Naive thymus-derived CD8-positive, alpha-beta T cell (primary cell): ENCODE measurements at regions not wholly inside any gene's neighbourhood (a gene's known extent, or its start where the extent isn't known, plus 50 kb on each side); places are given as distances from the start of the nearest gene placed in this dataset.
"Not testable (repeated sequence)": the region's sequence is repeated elsewhere in the genome, so short reads cannot be mapped to it uniquely, and the experiment has no call there.

Experiments used
- ATAC-seq, 2 donors: fragments of 150-1000 bp; cut with Tn5 transposase in 1 of 2; sonication (Bioruptor Pico), chemical (Tn5 transposase) in 1 of 2; 1 replicate in 1 of 2; 2 replicates in 1 of 2; pipeline ENCODE4 v1.10.0; 2021; ENCODE audit warnings: mild to moderate bottlenecking in 2 of 2, moderate library complexity in 2 of 2
- POLR2A ChIA-PET: fragments of 350-600 bp; sonication (Branson Sonifier 250); formaldehyde crosslinking; loops from one replicate; lab custom pipeline; 2021; ENCODE audit warnings: antibody characterized with exemption; lab: Charles Lee
- DNase-seq, 10 donors: peaks; one replicate each; pipeline versions ENCODE4 v3.0.0 to v3.0.0-alpha.2; 2020 to 2022
- H3K27ac Mint-ChIP-seq, 10 donors: one replicate each; pipeline ENCODE4 v1.8.0; 2020 to 2022; ENCODE audit warnings: mild to moderate bottlenecking in 10 of 10, mixed read lengths in 10 of 10, moderate library complexity in 4 of 10, inconsistent platforms in 1 of 10
- H3K27me3 Mint-ChIP-seq, 5 donors: one replicate each; pipeline ENCODE4 v1.8.0; 2021 to 2022; ENCODE audit warnings: mixed read lengths in 5 of 5
- H3K36me3 Mint-ChIP-seq, 3 donors: one replicate each; pipeline ENCODE4 v1.8.0; 2020 to 2022; ENCODE audit warnings: mixed read lengths in 3 of 3, mild to moderate bottlenecking in 2 of 3, inconsistent platforms in 1 of 3
- H3K4me1 Mint-ChIP-seq, 4 donors: one replicate each; pipeline ENCODE4 v1.8.0; 2021 to 2022; ENCODE audit warnings: mixed read lengths in 4 of 4
- H3K4me3 Mint-ChIP-seq, 10 donors: one replicate each; pipeline ENCODE4 v1.8.0; 2020 to 2022; ENCODE audit warnings: mild to moderate bottlenecking in 10 of 10, mixed read lengths in 10 of 10, moderate library complexity in 6 of 10, inconsistent platforms in 1 of 10
- H3K9me3 Mint-ChIP-seq, 9 donors: one replicate each; pipeline ENCODE4 v1.8.0; 2020 to 2022; ENCODE audit warnings: mixed read lengths in 9 of 9, mild to moderate bottlenecking in 3 of 9, inconsistent platforms in 1 of 9, moderate library complexity in 1 of 9

- POLR2A ChIA-PET, result no interaction called here
- Mint-ChIP-seq H3K27me3 (no peaks in the 10 kb centered on the region), H3K9me3 (peaks cover 0 to 11% (median 3%) of the 10 kb centered on the region in 9 donors), H3K4me1 (no peaks in the 10 kb centered on the region), H3K36me3 (no peaks in the 10 kb centered on the region), H3K4me3 (no peak overlapping the region), H3K27ac (no peak overlapping the region)
- ATAC-seq (no peak), DNase-seq (no peak)
Measured at GRCh38 chr6:62980093-62980492, 231.2 kb upstream of the FKBP1C start.

GRCh38 chr6:62980724-62981123, 230.5 kb upstream of the FKBP1C start:
- Mint-ChIP-seq H3K36me3 (no peaks in the 10 kb centered on the region), H3K4me1 (no peaks in the 10 kb centered on the region), H3K27ac (no peak overlapping the region), H3K27me3 (no peaks in the 10 kb centered on the region), H3K9me3 (peaks cover 0 to 11% (median 8%) of the 10 kb centered on the region in 9 donors), H3K4me3 (peak overlapping the region in 1 of 10 donors; percentile 35)
- ATAC-seq (no peak), DNase-seq (no peak)
- POLR2A ChIA-PET, result no interaction called here

GRCh38 chr6:62982951-62983350, 228.3 kb upstream of the FKBP1C start:
- no peaks in the 10 kb centered on the region for H3K36me3 Mint-ChIP-seq
- no peaks in the 10 kb centered on the region for H3K4me1 Mint-ChIP-seq
- POLR2A ChIA-PET, result no interaction called here
- DNase-seq, result no peak
- no peaks in the 10 kb centered on the region for H3K27me3 Mint-ChIP-seq
- H3K27ac Mint-ChIP-seq, result no peak overlapping the region
- ATAC-seq, result no peak
- H3K4me3 Mint-ChIP-seq, result no peak overlapping the region
- H3K9me3 Mint-ChIP-seq, result peaks cover 0 to 11% (median 0%) of the 10 kb centered on the region in 9 donors

DNA sequence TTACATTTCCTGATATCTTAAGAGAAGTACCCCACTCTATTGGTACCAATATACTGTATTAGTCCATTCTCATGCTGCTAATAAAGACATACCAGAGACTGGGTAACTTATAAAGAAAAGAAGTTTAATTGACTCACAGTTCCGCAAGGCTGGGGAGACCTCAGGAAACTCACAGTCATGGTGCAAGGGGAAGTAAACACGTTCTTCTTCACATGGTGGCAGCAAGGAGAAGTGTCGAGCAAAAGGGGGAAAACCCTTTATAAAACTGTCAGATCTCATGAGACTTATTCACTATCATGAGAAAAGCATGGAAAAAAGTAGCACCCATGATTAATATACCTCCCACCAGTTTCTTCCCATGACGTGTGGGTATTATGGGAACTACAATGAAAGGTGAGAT, 219.6 kb upstream of the FKBP1C start:
- POLR2A ChIA-PET, DNase-seq, H3K4me1 Mint-ChIP-seq, ATAC-seq, H3K36me3 Mint-ChIP-seq, H3K27me3 Mint-ChIP-seq, H3K9me3 Mint-ChIP-seq, H3K27ac Mint-ChIP-seq, H3K4me3 Mint-ChIP-seq: not testable (repeated sequence)

DNA sequence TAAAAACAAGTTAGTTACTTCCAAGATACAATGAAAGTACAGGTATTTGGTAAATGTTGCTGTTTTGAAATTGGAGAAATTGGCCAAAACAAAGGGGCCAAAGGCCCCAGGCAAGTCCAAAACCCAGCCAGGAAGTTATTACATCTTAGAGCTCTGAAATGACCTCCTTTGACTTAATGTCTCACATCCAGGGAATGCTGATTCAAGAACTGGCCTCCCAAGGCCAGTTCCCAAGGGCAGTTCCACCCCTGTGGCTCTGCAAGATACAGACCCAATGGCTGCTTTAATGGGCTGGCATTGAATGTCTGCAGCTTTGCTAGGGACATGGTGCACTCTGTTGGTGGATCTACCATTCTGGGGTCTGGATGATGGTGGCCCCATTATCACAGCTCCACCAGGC, 217.3 kb upstream of the FKBP1C start:
- POLR2A ChIA-PET, result no interaction called here
- no peak overlapping the region for H3K4me3 Mint-ChIP-seq
- H3K36me3 Mint-ChIP-seq, result peaks cover 0 to 4% (median 0%) of the 10 kb centered on the region in 3 donors
- H3K4me1 Mint-ChIP-seq, result no peaks in the 10 kb centered on the region
- no peak for ATAC-seq
- H3K27me3 Mint-ChIP-seq, result no peaks in the 10 kb centered on the region
- DNase-seq, result no peak
- no peak overlapping the region for H3K27ac Mint-ChIP-seq
- H3K9me3 Mint-ChIP-seq, result peaks cover 0 to 7% (median 3%) of the 10 kb centered on the region in 9 donors

DNA sequence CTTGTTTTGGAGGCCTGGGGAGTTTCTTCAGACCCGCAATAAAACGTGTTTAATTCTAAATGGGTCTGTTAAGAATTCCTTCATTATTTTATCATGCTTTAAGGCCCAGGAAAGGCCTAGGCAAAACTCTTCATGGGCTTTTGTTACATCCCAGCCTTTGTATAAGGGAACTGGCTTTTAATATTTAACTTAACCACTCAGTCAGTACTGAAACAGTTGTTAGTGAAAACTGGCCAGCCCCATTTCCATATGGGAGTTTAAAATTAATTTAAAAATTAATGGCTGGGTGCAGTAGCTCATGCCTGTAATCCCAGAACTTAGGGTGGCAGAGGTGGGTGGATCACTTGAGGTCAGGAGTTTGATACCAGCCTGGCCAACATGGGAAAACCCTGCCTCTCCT, 213.2 kb upstream of the FKBP1C start:
- DNase-seq, result no peak
- Mint-ChIP-seq H3K4me1 (no peaks in the 10 kb centered on the region), H3K4me3 (no peak overlapping the region), H3K9me3 (peaks cover 0 to 7% (median 0%) of the 10 kb centered on the region in 9 donors), H3K27ac (no peak overlapping the region), H3K36me3 (no peaks in the 10 kb centered on the region), H3K27me3 (no peaks in the 10 kb centered on the region)
- no peak for ATAC-seq
- POLR2A ChIA-PET, result no interaction called here

- H3K4me1 Mint-ChIP-seq, H3K36me3 Mint-ChIP-seq, H3K27ac Mint-ChIP-seq, POLR2A ChIA-PET, H3K4me3 Mint-ChIP-seq, H3K9me3 Mint-ChIP-seq, H3K27me3 Mint-ChIP-seq, DNase-seq, ATAC-seq: not testable (repeated sequence)
Measured at GRCh38 chr6:62999242-62999641, 212.0 kb upstream of the FKBP1C start.

- Mint-ChIP-seq H3K27ac (no peak overlapping the region), H3K4me1 (no peaks in the 10 kb centered on the region), H3K36me3 (no peaks in the 10 kb centered on the region), H3K4me3 (no peak overlapping the region), H3K9me3 (peaks cover 0 to 6% (median 0%) of the 10 kb centered on the region in 9 donors), H3K27me3 (no peaks in the 10 kb centered on the region)
- POLR2A ChIA-PET, result no interaction called here
- ATAC-seq (no peak), DNase-seq (no peak)
Measured at GRCh38 chr6:62999796-63000195, 211.5 kb upstream of the FKBP1C start.

DNA sequence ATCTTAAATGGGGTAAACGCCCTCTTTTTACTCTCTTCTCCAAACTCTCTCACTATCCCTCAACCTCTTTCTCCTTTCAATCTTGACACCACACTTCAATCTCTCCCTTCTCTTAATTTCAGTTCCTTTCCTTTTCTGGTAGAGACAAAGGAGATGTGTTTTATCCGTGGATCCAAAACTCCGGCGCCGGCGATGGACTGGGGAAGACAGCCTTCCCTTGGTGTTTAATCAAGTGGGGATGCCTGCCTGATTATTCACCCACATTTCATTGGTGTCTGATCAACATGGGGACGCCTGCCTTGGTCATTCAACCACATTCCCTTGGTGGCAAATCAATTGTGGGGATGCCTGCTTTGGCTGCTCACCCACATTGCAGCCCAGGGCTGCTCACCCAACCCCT, 205.3 kb upstream of the FKBP1C start:
- H3K4me3 Mint-ChIP-seq, H3K27me3 Mint-ChIP-seq, POLR2A ChIA-PET: not testable (repeated sequence)

DNA sequence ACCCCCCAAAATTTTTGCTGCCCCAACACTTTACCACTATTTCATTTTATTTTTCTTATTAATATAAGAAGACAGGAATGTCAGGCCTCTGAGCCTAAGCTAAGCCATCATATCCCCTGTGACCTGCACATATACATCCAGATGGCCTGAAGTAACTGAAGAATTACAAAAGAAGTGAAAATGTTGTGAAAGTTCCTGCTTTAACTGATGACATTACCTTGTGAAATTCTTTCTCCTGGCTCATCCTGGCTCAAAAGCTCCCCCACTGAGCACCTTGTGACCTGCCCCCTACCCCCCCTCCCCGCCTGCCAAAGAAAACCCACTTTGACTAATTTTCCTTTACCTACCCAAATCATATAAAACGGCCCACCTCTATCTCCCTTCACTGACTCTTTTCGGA, 200.3 kb upstream of the FKBP1C start:
- H3K27ac Mint-ChIP-seq, ATAC-seq, H3K4me3 Mint-ChIP-seq, H3K36me3 Mint-ChIP-seq, POLR2A ChIA-PET, H3K4me1 Mint-ChIP-seq, DNase-seq, H3K27me3 Mint-ChIP-seq: not testable (repeated sequence)
- peaks cover 0 to 13% (median 4%) of the 10 kb centered on the region in 9 donors for H3K9me3 Mint-ChIP-seq

More for the DNA sequence above, 205.3 kb upstream of the FKBP1C start:
- ATAC-seq, H3K4me1 Mint-ChIP-seq, DNase-seq, H3K27ac Mint-ChIP-seq, H3K36me3 Mint-ChIP-seq: not testable (repeated sequence)
- H3K9me3 Mint-ChIP-seq, result peaks cover 0 to 19% (median 4%) of the 10 kb centered on the region in 9 donors

DNA sequence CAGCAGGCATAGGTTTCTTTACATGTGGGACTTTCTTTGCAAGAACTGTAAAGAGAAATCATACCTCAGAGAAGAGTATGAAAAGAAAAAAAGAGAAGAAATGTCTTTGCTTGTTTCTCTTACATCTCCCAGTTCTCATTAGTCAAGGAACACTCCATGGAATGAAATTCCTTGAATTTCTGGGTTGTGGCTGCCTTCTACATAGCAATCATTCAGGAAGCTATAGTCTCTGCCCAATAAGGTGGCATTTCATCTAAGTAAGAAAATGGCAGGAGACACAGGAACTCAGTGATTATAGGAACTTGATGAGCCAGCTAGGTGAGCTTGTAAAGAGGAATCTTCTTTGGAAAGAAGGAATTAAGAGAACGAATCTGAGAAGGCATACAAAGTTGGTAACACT, 197.0 kb upstream of the FKBP1C start:
- Mint-ChIP-seq H3K27ac (no peak overlapping the region), H3K4me3 (no peak overlapping the region)
- ATAC-seq, result no peak

DNA sequence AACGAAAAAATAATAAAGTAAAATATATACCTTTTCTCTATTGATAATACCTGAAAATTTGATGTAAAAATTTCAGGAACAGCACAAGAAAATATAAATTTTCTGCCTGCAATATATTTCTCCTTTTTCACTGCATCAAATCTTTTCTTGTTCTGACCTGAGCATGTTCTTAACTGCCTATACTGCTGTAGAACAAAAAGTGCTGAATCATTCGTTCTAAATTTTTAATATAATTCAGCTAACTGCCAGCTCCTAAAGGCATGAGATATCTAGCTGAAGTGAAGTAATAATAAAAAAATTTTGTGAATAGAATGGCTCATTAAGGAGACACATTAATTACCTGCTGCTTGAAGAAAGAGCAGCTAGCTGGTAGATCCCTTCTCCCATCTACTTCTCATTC, 188.6 kb upstream of the FKBP1C start:
- Mint-ChIP-seq H3K36me3 (no peaks in the 10 kb centered on the region), H3K9me3 (peaks cover 0 to 8% (median 0%) of the 10 kb centered on the region in 9 donors), H3K27ac (no peak overlapping the region), H3K4me3 (no peak overlapping the region), H3K27me3 (no peaks in the 10 kb centered on the region), H3K4me1 (no peaks in the 10 kb centered on the region)
- DNase-seq (no peak), ATAC-seq (no peak)
- POLR2A ChIA-PET, result no interaction called here

More for the DNA sequence above, 197.0 kb upstream of the FKBP1C start:
- no peak for DNase-seq
- Mint-ChIP-seq H3K4me1 (no peaks in the 10 kb centered on the region), H3K9me3 (peaks cover 0 to 7% (median 0%) of the 10 kb centered on the region in 9 donors), H3K36me3 (no peaks in the 10 kb centered on the region), H3K27me3 (no peaks in the 10 kb centered on the region)
- POLR2A ChIA-PET, result no interaction called here

- no peak overlapping the region for H3K4me3 Mint-ChIP-seq
- ATAC-seq (no peak), DNase-seq (no peak)
- H3K36me3 Mint-ChIP-seq, result no peaks in the 10 kb centered on the region
- H3K27ac Mint-ChIP-seq, result no peak overlapping the region
- H3K4me1 Mint-ChIP-seq, result no peaks in the 10 kb centered on the region
- H3K27me3 Mint-ChIP-seq, result no peaks in the 10 kb centered on the region
- H3K9me3 Mint-ChIP-seq, result peaks cover 0 to 8% (median 0%) of the 10 kb centered on the region in 9 donors
- POLR2A ChIA-PET, result no interaction called here
Measured at GRCh38 chr6:63023726-63024125, 187.5 kb upstream of the FKBP1C start.

- DNase-seq, result no peak
- H3K27me3 Mint-ChIP-seq, result no peaks in the 10 kb centered on the region
- no peak overlapping the region for H3K4me3 Mint-ChIP-seq
- no peak for ATAC-seq
- peaks cover 0 to 18% (median 4%) of the 10 kb centered on the region in 9 donors for H3K9me3 Mint-ChIP-seq
- peaks cover 0 to 4% (median 0%) of the 10 kb centered on the region in 3 donors for H3K36me3 Mint-ChIP-seq
- H3K27ac Mint-ChIP-seq, result no peak overlapping the region
- POLR2A ChIA-PET, result no interaction called here
- H3K4me1 Mint-ChIP-seq, result no peaks in the 10 kb centered on the region
Measured at GRCh38 chr6:63049216-63049615, 162.1 kb upstream of the FKBP1C start.
